GM21576 (cell line): ENCODE measurements at regions not wholly inside any gene's neighbourhood (a gene's known extent, or its start where the extent isn't known, plus 50 kb on each side); places are given as distances from the start of the nearest gene placed in this dataset.

Experiments used
- ATAC-seq: cut with Tn5 transposase; IDR thresholded peaks from one replicate; pipeline ENCODE4 v1.9.1; 2021; ENCODE audit warnings: mild to moderate bottlenecking, moderate library complexity; ENCODE audit not compliant: unreplicated experiment

DNA sequence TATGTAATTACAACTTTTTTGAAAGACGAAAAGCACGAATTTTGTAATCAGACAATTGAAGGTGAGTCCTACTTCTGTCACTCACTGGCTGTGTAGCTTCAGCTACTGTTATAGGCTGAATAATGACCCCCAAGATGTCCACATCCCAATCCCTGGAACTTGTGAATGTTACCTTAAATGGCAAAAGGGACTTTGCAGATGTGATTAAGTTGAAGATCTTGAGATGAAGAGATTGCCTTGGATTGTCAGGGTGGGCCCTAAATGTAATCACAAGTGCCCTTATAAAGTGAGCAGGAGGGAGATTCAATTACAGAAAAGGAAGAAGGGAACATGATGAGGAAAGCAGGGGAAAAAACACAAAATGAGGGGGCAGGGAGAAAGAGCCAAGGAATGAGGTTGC is 326.2 kb upstream of the MSX2 start:
- ATAC-seq: no peak

DNA sequence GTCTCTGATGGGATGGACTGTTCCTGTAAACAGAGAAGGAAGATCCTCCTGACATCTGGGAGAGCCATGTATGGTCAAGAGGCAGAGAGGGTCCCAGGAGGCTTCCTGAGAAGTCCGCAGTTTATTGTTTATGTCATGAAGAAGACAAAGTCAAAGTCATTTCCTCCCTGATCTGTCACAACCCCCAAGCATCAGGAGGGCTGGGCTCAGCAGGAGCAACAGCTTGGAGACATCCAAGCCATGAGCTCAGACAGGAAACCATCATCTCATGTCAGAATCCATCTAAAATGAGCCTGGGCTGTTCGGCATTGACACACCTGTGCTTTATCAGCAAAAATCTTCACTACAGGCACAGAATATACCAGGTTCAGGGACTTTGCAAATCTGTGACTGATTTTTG is 325.0 kb upstream of the MSX2 start:
- ATAC-seq: no peak

DNA sequence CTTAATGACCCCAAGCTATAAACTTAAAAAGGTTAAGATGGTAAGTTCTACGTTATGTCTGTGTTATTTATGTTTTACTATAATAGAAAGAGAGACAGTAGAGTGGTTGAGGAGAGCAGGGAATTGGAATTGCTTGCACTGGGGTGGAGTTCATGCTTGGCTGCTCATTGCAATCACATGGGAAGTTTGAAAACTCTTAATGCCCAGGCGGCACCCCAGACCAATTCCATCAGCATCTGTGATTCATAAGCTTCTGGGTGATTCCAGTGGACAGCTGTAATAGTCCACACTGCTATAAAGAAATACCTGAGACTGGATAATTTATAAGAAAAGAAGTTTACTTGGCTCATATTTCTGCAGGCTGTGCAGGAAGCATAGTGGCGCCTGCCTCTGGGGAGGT is 323.9 kb upstream of the MSX2 start:
- ATAC-seq: no peak

DNA sequence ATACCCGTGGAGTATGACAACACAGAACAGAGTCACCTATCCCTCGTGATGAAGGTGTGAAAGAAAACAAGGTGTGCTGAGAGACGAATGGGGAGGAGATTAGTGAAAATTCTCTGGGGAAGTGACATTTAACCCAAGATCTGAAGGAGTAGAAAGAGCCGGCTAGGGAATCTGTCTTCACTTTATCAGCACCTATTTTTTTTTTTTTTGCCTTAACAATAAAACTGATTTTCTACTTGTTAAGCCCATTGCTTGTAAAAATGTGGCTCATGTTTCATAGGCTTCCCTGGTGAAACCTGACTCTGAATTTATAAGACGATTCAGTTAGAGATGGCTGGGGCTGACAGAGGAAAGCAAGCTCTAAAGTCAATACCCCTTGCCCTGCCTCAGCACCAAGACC is 322.6 kb upstream of the MSX2 start:
- no peak for ATAC-seq

GRCh38 chr5:174402222-174402812 is 322.1 kb upstream of the MSX2 start:
- no peak for ATAC-seq

GRCh38 chr5:174404848-174405247 is 319.5 kb upstream of the MSX2 start:
- ATAC-seq: no peak

- no peak for ATAC-seq
These were observed 315.3 kb upstream of the MSX2 start for GRCh38 chr5:174409070-174409469.

DNA sequence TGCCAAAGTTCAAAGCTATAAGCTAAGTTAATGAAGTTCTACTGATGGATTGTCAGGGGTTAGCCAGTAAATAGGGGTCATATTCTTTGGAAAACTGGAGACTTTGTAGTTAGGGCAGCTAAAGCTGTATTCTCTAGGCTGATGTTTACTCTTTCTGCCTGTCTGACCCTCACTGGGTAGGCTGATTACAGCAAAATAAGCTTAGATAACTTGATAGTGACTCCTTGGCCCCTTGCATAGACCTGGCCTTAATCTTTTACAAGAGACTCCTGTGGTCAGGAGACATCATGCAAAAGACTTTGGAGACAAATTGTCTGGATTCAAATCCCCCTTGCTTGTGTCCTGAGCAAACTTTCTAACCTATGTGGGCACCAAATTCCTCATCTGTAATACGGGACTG is 314.4 kb upstream of the MSX2 start:
- no peak for ATAC-seq

- no peak for ATAC-seq
These were observed 313.5 kb upstream of the MSX2 start for GRCh38 chr5:174410716-174411478.

DNA sequence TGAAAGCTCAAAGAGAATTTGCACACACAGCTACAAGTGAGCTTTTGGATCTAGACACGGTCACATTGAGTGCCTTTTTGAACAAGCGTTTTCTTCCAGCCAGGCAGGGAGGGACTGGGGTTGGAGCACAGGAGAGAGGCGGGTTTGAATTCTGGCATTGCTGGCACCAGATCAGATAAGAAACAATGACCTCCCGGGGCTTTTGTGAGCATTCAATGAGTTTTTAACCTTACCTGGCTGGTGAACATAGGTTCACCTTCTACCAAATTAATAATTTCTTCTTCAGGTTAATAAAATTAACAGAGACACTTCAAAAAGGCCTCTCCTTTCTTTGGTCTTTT is 312.9 kb upstream of the MSX2 start:
- ATAC-seq: no peak

DNA sequence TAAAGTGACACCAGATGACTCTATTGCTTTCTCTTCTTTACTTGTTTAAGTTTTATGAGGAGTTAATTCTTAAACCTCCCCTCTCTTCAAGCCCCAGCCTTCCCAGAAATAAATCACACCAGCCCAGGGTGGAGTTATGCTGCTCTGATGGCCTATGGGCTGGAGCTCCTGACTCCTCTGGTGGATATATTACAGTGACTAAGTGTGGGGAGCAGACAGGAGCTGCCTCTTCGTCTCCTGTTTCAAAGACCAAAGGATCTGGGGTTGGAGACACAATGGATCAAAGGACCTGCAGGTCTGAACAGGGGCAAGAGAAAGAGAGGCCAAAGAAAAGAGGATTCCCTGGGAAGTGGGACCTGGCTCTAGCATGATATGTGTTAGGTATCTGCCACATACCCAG is 312.0 kb upstream of the MSX2 start:
- ATAC-seq: no peak

GRCh38 chr5:174412941-174413340 is 311.4 kb upstream of the MSX2 start:
- ATAC-seq: no peak

- no peak for ATAC-seq
These were observed 310.6 kb upstream of the MSX2 start for GRCh38 chr5:174413567-174414314.

DNA sequence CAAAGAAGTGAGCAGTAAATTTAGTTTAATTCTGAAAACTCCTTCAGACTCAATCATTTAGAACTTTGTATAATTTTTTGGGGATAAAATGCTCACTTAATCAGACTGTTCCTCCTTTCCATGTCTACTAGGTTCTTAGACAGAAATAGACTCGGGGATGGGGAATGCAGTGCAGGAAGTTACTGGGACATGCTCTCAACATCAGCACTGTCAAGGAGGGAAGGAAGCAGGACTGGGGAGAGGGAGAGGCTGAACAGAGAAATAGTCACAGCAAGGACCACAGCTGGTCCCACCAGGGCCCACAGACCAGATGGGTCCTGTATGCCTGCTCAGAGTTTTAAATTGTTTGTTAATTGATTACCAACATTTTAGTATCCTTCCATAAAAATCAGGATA is 310.1 kb upstream of the MSX2 start:
- no peak for ATAC-seq

GRCh38 chr5:174418809-174419539 is 305.4 kb upstream of the MSX2 start:
- no peak for ATAC-seq

DNA sequence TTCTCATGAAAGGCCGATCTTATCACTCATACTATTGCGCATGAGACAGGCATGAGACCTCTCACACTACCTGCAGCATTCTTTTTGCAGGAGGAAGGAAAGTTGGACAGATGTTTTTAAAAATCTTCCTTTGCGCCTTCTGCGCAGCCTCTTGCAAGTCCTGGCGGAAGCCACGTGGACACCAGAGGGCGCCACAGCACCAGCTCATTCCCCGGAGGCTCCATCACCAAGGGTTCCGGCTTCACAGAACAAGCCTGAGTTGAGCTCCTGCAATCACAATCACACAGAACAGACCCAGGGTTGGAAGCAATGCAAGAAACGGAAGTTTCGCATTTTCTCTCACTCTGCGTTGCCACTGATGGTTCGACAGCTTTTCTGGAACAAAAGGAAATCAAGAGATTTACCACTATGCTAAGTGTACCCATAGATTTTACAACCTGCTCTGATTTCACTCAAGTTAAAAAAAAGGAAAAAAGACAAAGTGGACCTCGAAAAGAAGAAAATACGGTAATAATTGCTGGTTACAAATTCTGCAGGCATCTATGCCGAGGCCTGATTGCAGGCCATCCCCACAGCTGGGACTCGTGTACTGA is 304.7 kb upstream of the MSX2 start:
- peak; percentile 82 for ATAC-seq

- ATAC-seq: no peak
These were observed 303.6 kb upstream of the MSX2 start for GRCh38 chr5:174420651-174421407.

GRCh38 chr5:174421408-174421805 is 303.0 kb upstream of the MSX2 start:
- no peak for ATAC-seq

DNA sequence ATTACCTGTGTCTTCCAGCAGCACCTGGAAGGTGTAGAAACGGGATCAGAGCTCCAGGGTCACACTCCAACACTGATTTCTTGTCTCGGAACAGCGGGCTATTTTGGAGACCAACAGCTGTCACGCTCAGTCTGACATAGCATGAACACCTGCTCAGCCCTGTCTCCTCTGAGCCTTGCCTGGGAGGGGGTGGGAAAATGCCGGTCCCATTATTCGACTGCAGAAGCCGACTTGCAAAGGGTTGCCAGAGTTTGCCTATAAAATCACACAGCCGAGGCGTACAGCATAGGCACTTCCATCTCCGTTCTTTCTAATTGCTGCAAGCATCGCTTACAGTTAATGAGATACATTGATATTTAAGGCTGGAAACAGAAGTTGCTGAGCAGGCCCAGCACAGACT is 300.8 kb upstream of the MSX2 start:
- ATAC-seq: no peak

DNA sequence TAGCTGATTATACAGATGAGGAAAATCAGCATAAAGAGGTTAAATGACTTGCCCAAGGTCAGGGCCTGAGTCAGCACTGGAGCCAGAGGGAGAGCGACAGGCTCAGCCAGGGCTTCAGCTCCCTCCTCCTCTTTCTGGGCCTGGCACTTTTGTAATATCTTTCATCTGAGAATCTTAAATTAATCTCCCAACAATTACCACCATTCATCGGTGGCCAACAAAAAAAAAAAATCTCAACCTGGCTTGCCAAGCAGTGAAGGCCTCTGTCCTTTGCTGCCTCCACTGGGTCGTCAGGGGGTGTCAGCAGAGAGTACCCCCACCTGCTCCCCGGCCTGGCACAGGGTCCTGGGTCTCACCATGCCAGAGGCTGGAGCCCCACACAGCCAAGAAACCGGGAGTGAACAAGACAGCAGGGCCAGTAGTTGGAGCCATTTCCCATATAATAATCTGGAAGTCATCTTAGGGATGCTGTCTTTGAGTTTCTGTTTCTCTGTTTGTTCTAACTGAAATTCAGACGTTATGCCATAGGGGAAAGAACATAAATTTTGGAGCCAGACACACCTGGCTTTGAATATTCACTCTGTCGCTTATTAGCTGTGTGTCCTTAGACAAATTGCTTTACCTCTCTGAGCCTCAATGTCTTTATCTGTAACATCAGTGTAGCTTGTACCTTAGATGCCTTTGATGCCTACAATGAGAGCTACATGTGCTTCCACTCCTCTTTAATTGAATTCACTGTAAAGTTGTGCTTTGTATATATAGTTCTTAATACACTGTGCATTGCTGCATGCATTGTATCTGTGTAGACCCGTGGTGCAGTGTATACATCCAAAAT is 299.9 kb upstream of the MSX2 start:
- ATAC-seq: no peak
